ENCODE measurements at regions not wholly inside any gene's neighbourhood (a gene's known extent, or its start where the extent isn't known, plus 50 kb on each side); places are given as distances from the start of the nearest gene placed in this dataset.

GRCh38 chr3:14590569-14590968 lies 50.4 kb upstream of the GRIP2 start:
- no peak for DNase-seq
- H3K4me1 Mint-ChIP-seq = no peaks in the 10 kb centered on the region
- H3K36me3 Mint-ChIP-seq = no peaks in the 10 kb centered on the region
- H3K27me3 Mint-ChIP-seq (ENCODE audit: low read depth in 3 of 3) = peaks cover 0 to 3% (median 2%) of the 10 kb centered on the region in 3 donors
- H3K4me3 Mint-ChIP-seq = no peak overlapping the region
- H3K9me3 Mint-ChIP-seq = no peaks in the 10 kb centered on the region
- no peak overlapping the region for H3K27ac Mint-ChIP-seq

GRCh38 chr3:14592390-14592789 lies 52.2 kb upstream of the GRIP2 start:
- H3K27ac Mint-ChIP-seq = no peak overlapping the region

GRCh38 chr3:14592836-14593235 lies 52.7 kb upstream of the GRIP2 start:
- peaks cover 0 to 6% (median 5%) of the 10 kb centered on the region in 3 donors for H3K27me3 Mint-ChIP-seq (ENCODE audit: low read depth in 3 of 3)
- H3K4me1 Mint-ChIP-seq = no peaks in the 10 kb centered on the region
- no peak overlapping the region for H3K4me3 Mint-ChIP-seq
- no peak overlapping the region for H3K27ac Mint-ChIP-seq
- H3K9me3 Mint-ChIP-seq = peaks cover 0 to 2% (median 0%) of the 10 kb centered on the region in 6 donors
- H3K36me3 Mint-ChIP-seq = no peaks in the 10 kb centered on the region
- no peak for DNase-seq

More at GRCh38 chr3:14592390-14592789, 52.2 kb upstream of the GRIP2 start:
- Mint-ChIP-seq H3K4me3 (no peak overlapping the region), H3K9me3 (peaks cover 0 to 2% (median 0%) of the 10 kb centered on the region in 6 donors), H3K36me3 (no peaks in the 10 kb centered on the region), H3K27me3 (ENCODE audit: low read depth in 3 of 3) (peaks cover 0 to 6% (median 5%) of the 10 kb centered on the region in 3 donors), H3K4me1 (no peaks in the 10 kb centered on the region)
- no peak for DNase-seq

GRCh38 chr3:14594234-14594633 lies 54.1 kb upstream of the GRIP2 start:
- Mint-ChIP-seq H3K4me3 (no peak overlapping the region), H3K36me3 (peaks cover 0 to 8% (median 0%) of the 10 kb centered on the region in 3 donors), H3K4me1 (no peaks in the 10 kb centered on the region), H3K27me3 (ENCODE audit: low read depth in 3 of 3) (peaks cover 2 to 14% (median 6%) of the 10 kb centered on the region in 3 donors), H3K27ac (no peak overlapping the region), H3K9me3 (peaks cover 0 to 5% (median 0%) of the 10 kb centered on the region in 6 donors)
- no peak for DNase-seq

- H3K27me3 Mint-ChIP-seq (ENCODE audit: low read depth in 3 of 3) = peaks cover 5 to 18% (median 8%) of the 10 kb centered on the region in 3 donors
Observed at GRCh38 chr3:14595561-14595960, 55.4 kb upstream of the GRIP2 start.

DNA sequence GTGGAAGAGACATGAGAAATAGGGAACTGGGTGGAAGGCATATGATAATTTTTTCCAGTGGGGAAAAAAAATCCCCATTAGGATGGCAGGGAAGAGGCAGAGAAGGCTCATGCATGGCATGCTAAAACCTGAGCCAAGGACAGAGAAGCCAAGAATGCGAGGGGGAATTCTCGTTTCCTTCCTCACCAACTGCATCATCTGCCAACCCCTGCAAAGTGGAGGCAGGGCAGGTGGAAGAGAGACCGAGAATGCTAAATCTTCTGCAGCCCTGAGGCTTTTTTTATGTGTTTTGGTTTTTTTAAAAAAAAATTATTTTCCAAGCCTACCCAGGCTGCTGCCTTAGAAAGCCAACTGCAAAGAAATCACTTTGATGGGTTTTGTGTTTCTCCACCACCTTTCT lies 54.3 kb upstream of the CCDC174 start:
- Mint-ChIP-seq H3K4me1 (no peaks in the 10 kb centered on the region), H3K36me3 (peaks cover 0 to 8% (median 0%) of the 10 kb centered on the region in 3 donors), H3K27me3 (ENCODE audit: low read depth in 3 of 3) (peaks cover 5 to 21% (median 12%) of the 10 kb centered on the region in 3 donors), H3K9me3 (peaks cover 0 to 11% (median 0%) of the 10 kb centered on the region in 6 donors), H3K27ac (no peak overlapping the region), H3K4me3 (no peak overlapping the region)
- DNase-seq = no peak

More at GRCh38 chr3:14595561-14595960, 55.4 kb upstream of the GRIP2 start:
- H3K4me1 Mint-ChIP-seq = no peaks in the 10 kb centered on the region
- no peak for DNase-seq
- H3K36me3 Mint-ChIP-seq = peaks cover 0 to 8% (median 0%) of the 10 kb centered on the region in 3 donors
- H3K27ac Mint-ChIP-seq = no peak overlapping the region
- peaks cover 0 to 8% (median 0%) of the 10 kb centered on the region in 6 donors for H3K9me3 Mint-ChIP-seq
- H3K4me3 Mint-ChIP-seq = no peak overlapping the region

DNA sequence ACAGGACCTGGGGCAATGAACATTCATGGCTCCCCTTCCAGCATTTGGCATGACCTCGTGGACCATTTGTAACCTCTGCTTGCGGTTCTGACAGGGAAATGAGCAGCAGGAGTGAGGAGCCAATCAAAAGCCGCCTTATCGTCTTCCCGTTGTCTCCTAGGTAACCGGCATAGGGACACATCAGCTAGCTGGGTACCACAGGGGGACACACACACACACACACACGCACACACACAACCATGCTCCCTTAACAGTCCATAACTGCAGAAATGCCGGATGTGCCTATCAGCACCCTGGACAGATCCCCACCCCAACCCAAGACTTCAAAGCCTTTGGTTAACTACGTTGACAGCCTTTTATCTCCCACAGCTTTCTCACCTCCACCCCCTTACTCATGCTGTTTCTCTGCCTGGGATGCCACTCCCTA lies 53.4 kb upstream of the CCDC174 start:
- Mint-ChIP-seq H3K27ac (no peak overlapping the region), H3K4me1 (no peaks in the 10 kb centered on the region), H3K27me3 (ENCODE audit: low read depth in 3 of 3) (peaks cover 5 to 22% (median 12%) of the 10 kb centered on the region in 3 donors), H3K36me3 (peaks cover 0 to 8% (median under 1%) of the 10 kb centered on the region in 3 donors), H3K9me3 (peaks cover 0 to 11% (median under 1%) of the 10 kb centered on the region in 6 donors), H3K4me3 (no peak overlapping the region)
- peak; percentile 1 to 22 (median 21) for DNase-seq

- H3K36me3 Mint-ChIP-seq = peaks cover 0 to 8% (median 3%) of the 10 kb centered on the region in 3 donors
Observed at GRCh38 chr3:14599488-14599887, 52.1 kb upstream of the CCDC174 start.

DNA sequence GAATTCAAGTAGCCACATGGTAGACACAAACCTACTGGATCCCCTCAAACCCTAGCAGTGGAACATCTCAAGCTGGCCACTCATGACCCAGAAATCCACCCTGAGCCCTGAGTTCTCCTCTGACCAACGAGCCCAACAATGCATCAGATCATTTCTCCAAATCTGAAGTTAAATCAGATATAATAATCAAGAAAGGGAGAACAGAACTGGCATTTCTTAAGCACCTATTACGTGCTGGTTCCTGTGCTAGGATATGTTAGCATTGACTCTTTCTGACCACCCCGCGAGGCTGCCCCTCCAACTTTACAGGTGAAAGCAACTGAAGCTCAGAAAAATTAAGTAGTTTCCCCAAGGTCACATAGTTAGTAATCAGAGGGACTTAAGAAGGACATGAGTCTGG lies 51.5 kb upstream of the CCDC174 start:
- H3K36me3 Mint-ChIP-seq = peaks cover 0 to 8% (median 3%) of the 10 kb centered on the region in 3 donors
- no peak overlapping the region for H3K27ac Mint-ChIP-seq
- DNase-seq = no peak
- peaks cover 0 to 11% (median 4%) of the 10 kb centered on the region in 6 donors for H3K9me3 Mint-ChIP-seq
- H3K27me3 Mint-ChIP-seq (ENCODE audit: low read depth in 3 of 3) = peaks cover 14 to 38% (median 20%) of the 10 kb centered on the region in 3 donors
- H3K4me1 Mint-ChIP-seq = no peaks in the 10 kb centered on the region
- H3K4me3 Mint-ChIP-seq = no peak overlapping the region

More at GRCh38 chr3:14599488-14599887, 52.1 kb upstream of the CCDC174 start:
- H3K4me3 Mint-ChIP-seq = no peak overlapping the region
- peaks cover 14 to 35% (median 15%) of the 10 kb centered on the region in 3 donors for H3K27me3 Mint-ChIP-seq (ENCODE audit: low read depth in 3 of 3)
- H3K27ac Mint-ChIP-seq = no peak overlapping the region
- no peak for DNase-seq
- no peaks in the 10 kb centered on the region for H3K4me1 Mint-ChIP-seq
- peaks cover 0 to 11% (median 4%) of the 10 kb centered on the region in 6 donors for H3K9me3 Mint-ChIP-seq

DNA sequence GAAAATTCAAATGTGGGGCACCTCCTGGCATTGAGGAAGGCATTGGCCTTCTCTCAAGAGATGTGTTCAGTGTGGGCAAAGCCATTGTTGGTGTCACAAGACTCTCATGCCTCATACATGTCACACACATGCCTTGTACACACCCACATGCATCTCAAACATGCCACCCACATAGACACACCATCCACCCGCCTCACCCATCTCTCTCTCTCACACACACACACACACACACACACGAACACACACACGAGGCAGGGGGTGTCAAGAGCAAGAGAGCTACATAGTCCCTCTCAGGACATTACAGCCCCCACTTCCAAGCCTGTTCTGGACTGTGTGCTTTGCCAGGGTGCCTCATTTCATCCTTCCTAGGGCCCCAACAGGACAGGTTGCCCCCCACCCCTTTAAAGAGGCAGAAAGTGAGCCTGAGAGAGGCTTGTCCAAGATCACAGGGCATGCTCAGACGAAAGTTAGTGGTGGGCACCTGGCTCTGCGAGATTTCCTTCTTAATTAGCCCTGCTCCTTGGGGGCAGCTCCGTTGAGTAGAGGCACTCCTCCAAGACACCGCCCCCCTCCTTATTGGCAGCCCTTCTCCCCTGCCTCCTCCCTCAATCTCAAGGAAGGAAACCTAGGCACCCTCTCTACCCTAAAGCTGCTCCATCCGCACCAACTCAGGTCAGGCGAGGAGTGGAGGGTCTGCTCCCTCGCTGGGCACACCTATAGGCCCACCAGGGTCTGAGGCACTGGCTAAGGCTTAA lies 50.5 kb upstream of the CCDC174 start:
- H3K27ac Mint-ChIP-seq = no peak overlapping the region
- no peaks in the 10 kb centered on the region for H3K4me1 Mint-ChIP-seq
- H3K36me3 Mint-ChIP-seq = peaks cover 0 to 8% (median 3%) of the 10 kb centered on the region in 3 donors
- H3K4me3 Mint-ChIP-seq = no peak overlapping the region
- H3K9me3 Mint-ChIP-seq = peaks cover 0 to 11% (median 4%) of the 10 kb centered on the region in 6 donors
- no peak for DNase-seq
- peaks cover 14 to 36% (median 20%) of the 10 kb centered on the region in 3 donors for H3K27me3 Mint-ChIP-seq (ENCODE audit: low read depth in 3 of 3)

DNA sequence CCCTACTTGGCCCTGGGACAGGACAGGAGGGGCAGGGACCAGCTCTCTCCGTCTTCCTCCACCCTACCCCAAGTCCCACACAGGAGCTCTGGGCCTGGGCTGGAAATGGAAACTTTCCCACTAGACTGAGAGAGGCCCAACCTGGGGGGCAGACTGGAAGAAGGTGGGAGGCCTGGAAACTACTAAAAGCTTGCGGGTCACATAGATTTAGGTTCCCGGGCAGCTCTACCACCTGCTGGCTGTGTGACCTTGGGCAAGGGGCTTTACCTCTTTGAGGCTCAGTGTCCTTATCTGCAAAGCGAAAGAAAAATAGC lies 49.9 kb upstream of the CCDC174 start:
- Mint-ChIP-seq H3K4me1 (no peaks in the 10 kb centered on the region), H3K27me3 (ENCODE audit: low read depth in 3 of 3) (peaks cover 12 to 36% (median 20%) of the 10 kb centered on the region in 3 donors), H3K4me3 (no peak overlapping the region), H3K9me3 (peaks cover 0 to 8% (median 4%) of the 10 kb centered on the region in 6 donors), H3K36me3 (peaks cover 0 to 8% (median 3%) of the 10 kb centered on the region in 3 donors), H3K27ac (no peak overlapping the region)
- DNase-seq = no peak

Data from immature natural killer cell (primary cell).